CD4-positive, alpha-beta T cell treated with Interleukin-15 for 4 hours (primary cell): ENCODE measurements at regions not wholly inside any gene's neighbourhood (a gene's known extent, or its start where the extent isn't known, plus 50 kb on each side); places are given as distances from the start of the nearest gene placed in this dataset.
"Not testable (repeated sequence)": the region's sequence is repeated elsewhere in the genome, so short reads cannot be mapped to it uniquely, and the experiment has no call there.

Experiments used
- DNase-seq: peaks from one replicate; pipeline ENCODE4 v3.0.0-alpha.2; 2020; ENCODE audit warnings: low spot score

DNA sequence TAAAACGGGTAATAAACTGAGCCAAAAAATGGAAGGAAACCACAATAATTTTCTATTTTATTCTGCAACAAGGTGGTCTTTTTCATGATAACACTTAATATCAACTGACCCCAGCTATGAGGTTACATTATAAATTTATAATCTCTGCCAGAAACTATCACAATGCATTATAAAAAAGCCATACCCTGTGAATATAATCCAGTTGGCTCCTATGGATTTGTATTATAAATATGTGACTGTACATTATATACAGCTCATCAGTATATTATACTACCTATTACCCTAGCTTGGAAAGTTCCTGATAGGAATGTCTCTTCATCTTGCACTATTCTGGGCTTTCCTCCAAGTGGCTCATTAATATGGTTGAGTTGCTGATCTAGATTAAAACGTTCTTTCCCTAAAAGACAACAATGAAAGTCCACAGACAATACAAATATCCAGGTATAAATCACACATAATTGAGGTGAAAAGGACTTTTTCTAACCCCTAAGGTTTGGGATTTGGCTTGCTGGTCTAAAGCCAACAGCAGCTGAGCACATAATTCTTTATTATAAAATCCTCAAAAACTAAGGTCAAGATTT lies 487.7 kb downstream of the TTLL7 start:
- DNase-seq = no peak

- DNase-seq = no peak
Measured at GRCh38 chr1:83509301-83509781, 489.6 kb downstream of the TTLL7 start.

DNA sequence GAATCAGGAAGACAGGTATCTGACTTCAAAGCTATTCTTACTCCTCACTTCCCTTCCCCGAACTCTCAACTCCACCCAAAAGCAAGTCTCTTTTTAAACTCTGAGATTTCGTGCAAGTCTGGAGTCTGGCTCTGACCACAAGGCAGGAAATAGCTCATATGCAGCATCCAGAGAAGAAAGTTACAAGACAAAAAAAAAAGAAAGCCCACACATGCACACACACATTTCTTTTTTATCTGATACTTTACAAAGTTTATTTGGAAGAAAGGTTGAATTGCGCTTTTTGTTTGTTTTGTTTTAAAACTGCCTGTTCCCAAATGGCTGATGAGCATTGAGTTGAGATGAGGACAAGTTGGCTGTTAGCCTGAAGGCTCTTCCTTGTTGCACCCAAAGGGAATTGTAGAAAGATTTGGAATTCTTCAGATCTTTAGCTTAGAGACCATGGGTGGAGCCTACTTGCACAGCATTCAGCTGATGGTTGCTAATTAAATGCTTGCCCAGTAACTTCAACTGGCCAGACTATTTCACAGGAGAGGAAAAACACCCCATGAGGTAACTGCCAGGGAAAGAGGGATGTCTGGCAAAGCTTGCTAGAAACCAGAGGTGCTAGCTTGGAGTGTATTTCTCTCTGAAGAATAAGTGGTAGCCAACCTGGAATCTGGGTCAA lies 490.3 kb downstream of the TTLL7 start:
- peak; percentile 73 for DNase-seq

DNA sequence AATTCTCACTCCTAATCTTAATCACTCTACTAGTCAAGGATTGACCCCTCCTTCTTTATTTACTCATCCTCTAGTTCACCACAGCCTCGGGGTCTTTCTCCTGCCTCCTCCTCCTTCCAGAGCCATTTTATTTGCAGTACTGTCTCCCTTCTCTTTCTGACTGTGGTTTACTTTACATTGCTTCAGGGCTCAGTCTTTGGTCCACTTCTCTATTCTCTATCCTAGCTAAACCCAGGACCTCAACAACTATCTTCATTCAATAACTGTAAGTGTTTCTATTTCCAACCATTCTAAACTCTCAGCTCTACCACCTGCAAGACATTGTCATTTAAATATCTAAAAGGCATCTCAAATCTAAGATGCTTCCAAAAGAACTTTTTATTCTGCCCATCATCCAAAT lies 493.8 kb downstream of the TTLL7 start:
- DNase-seq = no peak

- DNase-seq = no peak
Measured at GRCh38 chr1:83503153-83503552, 495.8 kb downstream of the TTLL7 start.

GRCh38 chr1:83500987-83501591 lies 497.8 kb downstream of the TTLL7 start:
- DNase-seq = no peak

DNA sequence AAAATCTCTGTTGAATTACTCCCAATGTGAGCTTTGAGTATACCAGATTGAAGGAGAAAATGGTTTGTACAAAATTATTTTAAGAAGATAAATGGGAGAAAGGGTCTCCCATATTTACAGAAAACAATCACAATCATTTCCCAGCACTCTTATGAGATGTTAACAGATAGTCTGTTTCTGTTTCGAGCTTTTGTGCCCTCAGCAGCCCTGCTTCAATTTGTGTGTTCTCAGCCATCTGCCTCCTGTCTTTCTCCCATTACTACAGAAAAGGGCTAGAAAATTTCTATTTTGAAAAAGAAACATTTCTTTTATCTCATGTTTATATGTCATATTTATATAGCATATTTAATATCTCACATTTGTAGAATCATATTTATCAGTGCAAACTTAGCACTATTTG lies 498.4 kb downstream of the TTLL7 start:
- DNase-seq = no peak

DNA sequence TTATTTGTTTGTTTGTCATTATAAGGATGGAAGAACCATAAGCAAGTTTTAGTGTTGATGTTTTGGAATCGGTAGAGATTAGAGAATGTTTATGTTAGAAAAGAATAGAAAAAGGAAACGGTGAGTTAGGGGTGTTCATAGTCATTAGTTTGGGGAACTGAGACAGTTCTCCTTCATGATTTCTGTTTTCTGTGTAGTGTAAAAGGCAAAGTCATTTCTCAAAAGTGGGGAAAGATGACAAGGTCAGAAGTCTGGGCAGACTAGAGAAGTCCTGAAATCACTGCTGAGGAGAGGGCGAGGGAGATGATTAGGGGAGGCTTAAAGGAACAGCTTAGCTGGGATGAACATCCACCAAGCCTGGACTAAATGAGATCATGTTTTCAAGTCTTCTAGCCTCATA lies 498.9 kb downstream of the TTLL7 start:
- DNase-seq = no peak

- no peak for DNase-seq
Measured at GRCh38 chr1:83497563-83497962, 501.4 kb downstream of the TTLL7 start.

GRCh38 chr1:83495560-83495959 lies 503.4 kb downstream of the TTLL7 start:
- no peak for DNase-seq

GRCh38 chr1:83493633-83494032 lies 505.3 kb downstream of the TTLL7 start:
- no peak for DNase-seq

DNA sequence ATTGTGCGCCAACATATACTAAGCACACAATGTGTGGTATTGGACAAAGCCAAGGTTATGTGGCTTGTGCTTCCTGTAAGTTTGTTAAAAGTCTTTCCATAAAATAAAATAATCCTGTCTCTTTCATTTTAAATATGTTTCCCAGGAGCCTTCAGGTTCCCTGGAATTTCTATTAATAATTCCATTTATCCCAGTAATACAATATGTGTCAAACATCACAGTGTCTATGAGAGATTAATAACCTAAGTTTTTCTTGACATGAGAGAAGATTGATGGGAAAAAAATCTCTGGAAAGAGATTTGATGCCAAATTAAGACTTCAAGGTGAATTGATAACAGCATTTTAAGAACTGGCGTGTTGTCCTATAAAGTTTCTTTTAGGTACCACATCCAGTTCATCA lies 507.0 kb downstream of the TTLL7 start:
- DNase-seq = no peak

DNA sequence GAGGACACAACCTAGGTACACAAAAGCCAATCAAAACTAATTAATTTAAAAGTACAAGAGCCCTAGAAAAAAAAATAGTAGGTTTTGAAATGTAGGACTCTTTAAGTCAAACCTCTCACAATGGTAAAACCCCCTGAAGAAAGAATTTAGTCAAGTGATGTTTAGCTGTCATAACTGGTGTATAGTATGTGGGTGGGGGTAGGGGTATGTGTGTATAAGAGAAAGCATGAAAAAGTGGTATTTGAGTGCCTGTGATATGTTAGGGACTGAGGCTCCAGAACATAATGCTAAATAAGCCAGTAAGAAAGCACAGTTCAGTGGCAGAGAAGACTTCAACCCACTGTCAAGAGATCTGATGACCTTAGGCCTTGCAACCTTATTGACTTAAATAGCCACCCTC lies 507.9 kb downstream of the TTLL7 start:
- no peak for DNase-seq

- DNase-seq = not testable (repeated sequence)
Measured at GRCh38 chr1:83488105-83488504, 510.8 kb downstream of the TTLL7 start.

- not testable (repeated sequence) for DNase-seq
Measured at GRCh38 chr1:83487460-83487859, 511.5 kb downstream of the TTLL7 start.

DNA sequence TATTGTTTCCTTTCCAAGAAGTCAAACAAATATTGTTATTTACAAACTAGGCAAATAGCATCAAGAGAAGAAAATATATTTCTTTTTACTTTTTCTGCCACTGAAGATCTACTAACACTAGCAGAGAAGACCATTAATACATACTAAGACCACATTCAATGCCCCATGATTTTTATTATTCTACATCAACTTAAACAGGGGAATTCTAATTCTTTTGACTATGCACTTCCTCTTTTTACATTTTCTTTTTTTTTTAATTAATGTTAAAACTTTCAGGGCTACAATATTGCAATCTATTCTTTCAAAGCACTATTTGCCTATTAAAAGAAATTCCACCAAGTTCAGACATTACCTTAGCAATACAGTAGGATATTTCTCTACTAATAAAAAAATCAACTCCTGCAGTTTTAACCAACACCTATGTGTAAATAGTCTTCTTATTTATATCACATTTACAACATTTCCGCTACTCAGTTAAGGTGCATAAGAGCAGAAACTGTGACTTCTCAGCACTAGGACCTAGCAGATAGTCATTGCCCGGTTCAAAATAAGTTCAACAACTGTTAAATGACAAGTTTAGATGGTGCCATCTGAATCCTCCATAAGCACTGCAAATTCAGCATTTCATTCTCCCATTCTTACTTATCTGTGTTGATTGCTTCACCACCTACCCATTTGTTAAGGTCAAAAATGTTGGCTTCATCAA lies 513.5 kb downstream of the TTLL7 start:
- not testable (repeated sequence) for DNase-seq

- not testable (repeated sequence) for DNase-seq
Measured at GRCh38 chr1:83481284-83481683, 517.6 kb downstream of the TTLL7 start.

GRCh38 chr1:83479591-83480239 lies 519.2 kb downstream of the TTLL7 start:
- not testable (repeated sequence) for DNase-seq

DNA sequence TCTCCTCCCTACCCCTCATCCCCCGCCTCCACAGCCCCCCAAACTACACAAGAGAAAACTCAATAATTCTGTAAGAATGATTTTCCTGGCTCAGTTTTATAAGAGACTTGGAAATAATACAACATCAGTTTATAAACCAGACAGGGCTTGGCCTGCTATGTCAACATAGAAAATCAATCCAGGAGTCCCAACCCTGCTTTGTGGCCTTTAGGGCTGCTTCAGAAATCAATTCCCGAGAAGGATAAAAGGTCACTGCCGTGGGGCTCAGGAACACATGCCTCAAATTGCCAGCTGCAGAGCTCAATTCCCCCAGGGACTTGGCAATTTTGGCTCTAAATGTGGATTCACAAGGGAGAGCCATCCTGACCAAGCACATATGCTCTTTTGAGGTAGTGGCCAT lies 520.8 kb downstream of the TTLL7 start:
- not testable (repeated sequence) for DNase-seq

DNA sequence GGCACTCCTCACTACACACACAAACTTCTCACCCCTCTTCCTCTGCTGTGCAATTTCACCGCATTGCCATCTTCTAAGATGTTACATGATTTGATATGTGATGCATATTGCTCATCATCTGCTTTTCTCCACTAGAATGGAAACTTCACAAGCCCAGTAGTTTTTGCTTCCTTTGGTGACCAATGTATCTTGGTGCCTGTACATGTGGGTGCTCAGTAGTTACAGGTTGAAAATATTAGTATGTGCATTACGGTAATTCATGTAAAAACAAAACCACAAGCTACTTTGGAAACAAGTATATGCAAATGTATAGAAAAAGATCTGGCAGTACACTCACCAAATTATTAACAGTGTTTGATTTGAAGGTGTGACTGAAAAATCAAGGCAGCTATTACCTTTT lies 522.4 kb downstream of the TTLL7 start:
- DNase-seq = not testable (repeated sequence)

DNA sequence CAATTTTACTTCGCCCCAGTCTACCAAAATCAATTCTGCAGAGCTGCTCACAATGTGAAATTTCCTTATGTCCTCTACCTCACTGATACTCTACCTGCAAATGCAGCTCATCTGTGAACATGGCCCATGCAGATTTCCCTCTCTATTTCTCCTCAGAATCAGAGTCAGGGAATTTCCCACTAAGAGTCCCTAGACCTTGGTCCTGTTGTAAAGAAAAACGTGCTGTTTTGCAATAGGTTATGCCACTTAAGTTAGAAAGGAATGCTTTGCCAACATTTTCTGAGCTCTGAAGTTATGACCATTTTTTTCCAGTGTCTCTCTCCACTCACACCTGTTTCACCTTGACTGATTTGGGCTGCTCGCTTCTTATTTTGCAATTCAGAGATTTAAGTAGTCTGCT lies 524.0 kb downstream of the TTLL7 start:
- DNase-seq = not testable (repeated sequence)

GRCh38 chr1:83473986-83474385 lies 524.9 kb downstream of the TTLL7 start:
- not testable (repeated sequence) for DNase-seq
